NCI-H82 (cell line): ENCODE measurements at regions not wholly inside any gene's neighbourhood (a gene's known extent, or its start where the extent isn't known, plus 50 kb on each side); places are given as distances from the start of the nearest gene placed in this dataset.
"Not testable (repeated sequence)": the region's sequence is repeated elsewhere in the genome, so short reads cannot be mapped to it uniquely, and the experiment has no call there.

Source experiments
- DNase-seq: peaks from one replicate; lab custom pipeline; 2025; lab: John Stamatoyannopoulos, UW

DNA sequence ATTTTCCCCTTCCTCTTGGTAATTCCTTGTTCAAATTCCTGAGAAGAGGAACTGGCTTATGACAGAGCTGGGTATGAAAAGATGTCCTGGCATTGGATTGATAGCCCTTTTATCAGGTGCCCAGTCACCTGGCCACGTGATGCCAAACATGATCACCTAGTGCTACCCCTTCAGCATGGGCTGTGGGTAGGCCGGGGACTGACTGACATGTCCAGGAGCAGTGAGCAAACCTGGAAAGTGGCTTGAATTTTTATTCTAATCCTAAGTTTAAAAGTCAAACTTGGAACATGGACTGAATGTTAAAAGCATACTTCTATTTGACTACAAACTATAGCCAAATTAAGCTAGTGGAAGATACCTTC is 99.7 kb upstream of the CXCL13 start:
- DNase-seq = no peak

DNA sequence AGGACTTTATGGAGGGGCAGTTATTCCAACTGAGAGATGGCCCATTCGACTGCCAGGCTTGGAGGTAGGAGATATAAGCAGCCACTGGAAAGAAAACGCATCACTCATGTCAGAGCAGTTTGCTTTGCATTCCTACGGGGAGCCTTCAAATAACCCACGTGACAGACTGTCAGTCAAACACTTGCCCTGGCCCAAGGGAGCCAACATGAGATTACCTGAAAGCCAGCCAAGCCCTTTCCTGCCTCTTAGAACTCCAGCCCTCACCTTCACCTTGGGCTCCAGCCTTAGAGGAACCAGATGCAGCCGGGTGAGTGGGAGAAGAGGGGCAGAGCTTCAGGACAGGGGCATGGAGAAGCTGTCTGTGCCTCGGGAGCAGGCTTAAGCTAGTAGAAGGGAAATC is 95.3 kb upstream of the CXCL13 start:
- DNase-seq = no peak

DNA sequence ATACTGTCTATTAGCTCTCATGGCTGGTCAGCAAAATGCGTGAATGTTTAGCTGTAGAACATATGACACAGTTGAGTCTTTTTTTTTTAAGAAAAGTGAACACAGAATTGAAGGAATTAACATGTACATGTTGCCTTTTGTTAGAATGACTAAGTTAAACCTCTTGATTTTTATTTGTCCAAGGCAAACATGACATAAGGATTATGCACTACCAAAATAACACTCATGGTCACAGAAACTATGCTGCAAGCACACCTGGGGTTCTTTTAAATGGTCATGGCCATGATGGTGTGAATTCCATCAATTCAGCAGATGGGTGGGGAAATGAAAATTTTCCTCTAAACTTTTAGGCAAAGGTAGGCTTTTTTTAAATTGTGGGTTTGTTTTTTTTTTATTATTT is 80.1 kb upstream of the CXCL13 start:
- DNase-seq = no peak

DNA sequence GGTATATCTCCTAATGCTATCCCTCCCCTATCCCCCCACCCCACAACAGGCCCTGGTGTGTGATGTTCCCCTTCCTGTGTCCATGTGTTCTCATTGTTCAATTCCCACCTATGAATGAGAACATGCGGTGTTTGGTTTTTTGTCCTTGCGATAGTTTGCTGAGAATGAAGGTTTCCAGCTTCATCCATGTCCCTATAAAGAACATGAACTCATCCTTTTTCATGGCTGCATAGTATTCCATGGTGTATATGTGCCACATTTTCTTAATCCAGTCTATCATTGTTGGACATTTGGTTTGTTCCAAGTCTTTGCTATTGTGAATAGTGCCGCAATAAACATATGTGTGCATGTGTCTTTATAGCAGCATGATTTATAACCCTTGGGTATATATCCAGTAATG is 77.7 kb upstream of the CXCL13 start:
- DNase-seq = not testable (repeated sequence)

GRCh38 chr4:77538144-77538543 is 67.5 kb upstream of the CXCL13 start:
- no peak for DNase-seq

DNA sequence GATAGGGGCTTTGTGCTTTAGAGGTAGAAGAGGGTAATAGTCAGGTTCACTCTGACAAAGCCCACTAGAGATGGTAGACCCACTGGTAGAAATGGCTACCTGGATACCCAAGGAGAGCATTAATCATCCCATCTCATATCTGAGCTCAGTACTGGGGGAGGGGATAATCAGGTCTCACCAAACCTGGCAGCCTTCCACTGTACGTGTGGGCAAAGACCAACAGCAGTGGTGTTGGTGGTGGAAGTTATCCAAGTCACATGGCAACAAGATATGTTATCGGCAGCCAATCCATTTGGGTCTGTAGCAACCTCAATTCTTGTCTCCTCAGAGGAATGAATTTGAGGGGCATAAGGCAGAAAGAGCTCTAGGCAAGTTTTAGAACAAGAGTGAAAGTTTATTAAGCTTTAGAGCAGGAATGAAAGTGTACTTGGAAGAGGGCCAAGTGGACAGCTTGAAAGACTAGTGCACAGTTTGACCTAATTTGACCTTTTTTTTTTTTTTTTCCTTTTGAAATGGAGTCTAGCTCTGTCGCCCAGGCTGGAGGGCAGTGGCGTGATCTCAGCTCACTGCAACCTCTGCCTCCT is 67.0 kb upstream of the CXCL13 start:
- peak; percentile 35 for DNase-seq
